ENCODE measurements at regions not wholly inside any gene's neighbourhood (a gene's known extent, or its start where the extent isn't known, plus 50 kb on each side); places are given as distances from the start of the nearest gene placed in this dataset.
"Not testable (repeated sequence)": the region's sequence is repeated elsewhere in the genome, so short reads cannot be mapped to it uniquely, and the experiment has no call there.

GRCh38 chr9:29209748-29210291 is 1636.5 kb upstream of the C9orf72 start:
- no peak for DNase-seq

DNA sequence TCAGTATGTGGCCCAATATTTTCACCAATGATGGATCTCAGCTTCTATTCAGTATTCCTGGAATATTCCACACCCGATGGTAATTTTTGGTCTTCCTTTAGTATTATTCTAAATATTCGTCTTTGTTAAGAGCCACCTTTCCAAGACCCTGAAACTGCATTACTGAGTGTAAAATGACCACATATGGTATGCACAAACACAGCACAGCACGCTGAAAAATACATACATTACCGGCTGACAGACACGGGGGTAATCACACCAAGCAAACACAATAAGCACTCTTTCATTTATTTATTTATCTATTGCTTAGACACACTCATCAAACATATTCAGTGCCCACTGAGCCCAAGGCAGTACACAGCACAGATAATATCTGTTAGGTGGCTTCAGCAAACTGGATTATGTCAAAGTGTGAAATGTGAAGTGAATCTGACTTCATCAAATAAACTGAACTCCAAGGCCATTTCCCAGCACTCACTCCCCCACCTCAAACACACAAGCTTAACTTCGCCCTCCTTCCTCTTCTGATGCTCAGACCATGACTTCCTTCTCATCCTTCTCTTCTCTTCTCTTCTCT is 1637.8 kb upstream of the C9orf72 start:
- DNase-seq: no peak

DNA sequence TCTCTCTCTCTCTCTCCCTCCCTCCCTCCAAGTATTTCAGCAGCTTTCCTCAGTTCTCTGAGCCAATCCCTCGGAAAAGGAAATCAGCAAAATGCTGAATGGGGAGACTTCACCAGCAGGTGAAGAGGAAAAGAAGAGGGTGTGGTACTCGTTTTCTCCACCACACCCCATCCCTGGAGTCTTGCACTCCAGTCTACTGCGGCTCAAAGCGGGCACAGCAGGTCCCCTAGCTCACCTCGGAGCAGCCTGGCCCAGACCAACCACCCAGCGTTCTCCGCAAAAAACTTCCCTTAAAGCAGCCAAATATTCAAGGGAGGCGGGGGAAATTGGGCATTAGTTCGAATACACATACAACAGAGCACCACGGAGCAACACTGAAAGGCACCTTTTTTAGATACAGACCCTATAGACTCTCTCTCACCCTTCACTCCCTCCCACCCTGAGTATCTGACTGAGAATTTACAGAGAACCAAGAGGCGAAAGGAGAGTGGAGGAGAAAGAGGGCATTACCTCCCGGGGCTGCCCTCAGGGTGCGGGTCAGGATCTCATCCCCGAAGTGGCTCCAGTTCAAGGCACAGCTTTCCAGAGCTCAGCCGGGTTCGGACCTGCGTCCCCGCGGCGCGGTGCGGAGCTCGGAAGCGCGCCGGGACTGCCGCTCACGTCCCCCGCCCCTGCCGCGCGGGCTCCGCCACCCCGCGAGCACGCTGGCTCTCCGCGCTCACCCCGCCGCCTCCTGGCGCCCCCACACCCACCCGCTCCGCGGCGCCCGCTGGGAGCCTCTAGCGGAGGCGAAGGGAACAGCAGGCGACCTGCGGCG is 1638.5 kb upstream of the C9orf72 start:
- no peak for DNase-seq

DNA sequence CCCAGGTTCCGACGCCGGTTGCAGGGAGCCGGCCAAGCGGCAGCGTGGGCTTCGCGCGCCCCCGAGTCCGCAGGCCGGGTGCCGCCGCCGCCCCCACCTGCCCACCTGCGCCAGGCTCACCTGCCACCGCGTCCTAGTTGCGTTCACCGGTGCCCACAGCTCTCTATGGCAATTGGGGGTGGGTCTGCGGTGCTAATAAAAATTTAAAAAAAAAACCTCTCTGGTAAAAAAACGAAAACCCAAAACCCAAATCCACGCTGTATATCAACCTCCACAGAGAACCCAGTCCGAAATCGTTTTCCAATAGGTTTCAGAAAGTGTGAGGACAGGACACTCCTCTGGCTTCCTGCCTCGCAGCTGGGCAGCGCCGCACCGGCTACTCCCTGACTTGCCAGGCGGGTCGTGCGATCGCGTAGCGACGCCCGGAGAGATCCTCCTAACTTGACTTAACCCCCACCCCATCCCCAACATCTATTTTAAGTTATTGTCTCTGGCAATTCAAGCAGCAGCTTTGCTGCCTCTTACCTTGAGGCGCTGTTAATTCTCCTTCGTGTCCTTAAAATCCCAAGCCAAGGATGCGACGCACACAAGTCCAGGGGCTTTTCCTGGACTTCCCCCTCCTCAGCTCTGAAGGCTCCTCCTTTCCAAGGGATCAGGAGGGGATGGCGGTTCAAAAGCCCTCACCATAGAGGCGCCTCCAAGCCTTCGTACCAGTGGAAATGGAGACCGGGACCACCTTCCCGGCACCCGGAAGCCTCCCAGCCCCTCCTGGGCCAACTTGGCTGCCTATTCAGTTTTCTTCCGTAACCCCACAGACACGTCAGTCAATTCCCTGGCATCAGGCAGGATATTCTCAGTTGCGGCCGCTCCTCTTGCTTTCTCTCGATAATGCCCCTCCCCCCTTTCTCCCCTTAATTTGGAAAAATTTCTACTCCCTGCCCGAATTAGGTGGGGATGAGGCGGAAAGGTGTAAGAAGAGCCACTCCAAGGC is 1639.4 kb upstream of the C9orf72 start:
- no peak for DNase-seq

DNA sequence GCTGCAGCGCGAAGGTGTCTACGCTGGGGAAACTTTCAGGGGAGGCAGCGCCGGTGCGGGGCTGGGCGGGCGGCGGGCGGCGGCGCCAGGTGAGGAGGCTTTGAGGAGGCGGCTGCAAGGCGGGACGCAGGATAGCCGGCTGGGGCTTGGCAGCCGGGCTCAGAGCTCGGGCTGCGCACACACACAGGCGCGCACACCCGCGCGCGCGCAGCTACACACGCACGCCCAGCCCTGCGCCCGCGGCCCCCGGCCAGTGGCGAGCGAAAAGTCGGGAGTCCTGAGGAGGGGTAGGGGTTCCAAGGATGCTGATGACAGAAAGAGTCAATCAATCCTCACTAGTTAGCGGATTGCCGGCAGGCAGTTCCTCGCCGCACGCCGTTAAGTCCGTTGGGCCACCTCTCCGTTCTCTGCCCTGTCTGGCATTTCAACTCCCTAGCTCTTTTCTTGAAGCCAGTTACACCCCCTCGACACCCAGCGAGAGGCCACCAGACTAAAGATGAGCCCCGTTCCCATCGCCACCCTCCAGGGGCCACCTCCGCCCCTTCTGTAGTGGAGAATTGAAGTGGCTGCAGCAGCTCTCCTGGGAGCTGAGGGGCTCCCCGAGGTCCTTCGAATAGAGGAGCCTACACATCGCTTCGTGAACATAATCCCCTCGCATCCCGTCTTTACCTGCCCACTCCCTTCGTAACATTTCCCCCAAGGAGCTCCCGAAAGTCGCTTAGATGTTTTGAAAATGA is 1640.3 kb upstream of the C9orf72 start, which contains the start of gene LINGO2:
LINGO2 (minus strand) TSS at position 185 of the 737 bp plus-strand sequence.
- DNase-seq: peak; percentile 60

DNA sequence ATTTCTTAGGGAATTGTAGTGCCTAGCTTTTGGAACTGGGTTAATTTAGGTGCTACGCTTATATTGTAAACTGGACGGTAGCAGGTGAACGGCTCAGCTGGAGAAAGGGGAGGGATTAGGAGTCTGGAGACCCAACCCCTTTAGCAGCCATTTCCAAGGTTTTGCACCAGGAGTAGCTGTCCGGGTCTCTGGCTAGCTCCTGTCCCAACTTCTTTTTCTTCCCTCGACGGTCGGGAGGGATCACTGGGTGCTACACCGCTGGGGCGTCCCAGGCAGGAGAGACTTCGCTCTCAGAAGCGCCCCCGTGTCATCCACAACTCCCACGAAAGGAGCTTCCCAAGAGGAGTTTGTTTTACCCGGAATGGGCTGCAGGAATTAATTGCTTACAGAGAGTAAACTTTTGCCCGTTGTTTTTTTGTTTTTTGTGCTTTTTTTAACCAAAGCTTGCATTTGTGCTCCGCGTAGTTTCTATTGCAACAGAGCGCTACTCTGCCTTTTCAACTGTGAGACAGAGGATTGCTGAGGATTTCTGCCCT is 1640.9 kb upstream of the C9orf72 start:
- DNase-seq: peak; percentile 60

GRCh38 chr9:29214690-29215253 is 1641.5 kb upstream of the C9orf72 start:
- no peak for DNase-seq

DNA sequence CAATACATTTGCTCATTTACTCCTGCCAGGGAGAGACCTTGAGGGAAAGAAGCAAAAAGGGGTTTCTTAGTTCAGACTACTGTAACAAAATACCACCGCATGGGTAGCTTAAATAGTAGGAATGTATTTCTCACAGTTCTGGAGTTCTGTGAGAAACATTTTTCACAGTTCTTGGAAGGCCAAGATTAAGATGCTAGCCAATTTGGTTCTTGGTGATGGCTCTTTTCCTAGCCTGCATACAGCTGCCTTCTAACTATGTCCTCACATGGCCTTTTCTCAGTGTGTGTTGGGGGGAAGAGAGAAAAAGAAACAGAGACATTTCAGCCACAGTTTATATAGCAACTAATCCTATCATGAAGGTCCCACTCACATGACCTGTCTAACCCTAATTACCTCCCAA is 1644.7 kb upstream of the C9orf72 start:
- no peak for DNase-seq

GRCh38 chr9:29220596-29221251 is 1647.4 kb upstream of the C9orf72 start:
- no peak for DNase-seq

GRCh38 chr9:29228558-29228957 is 1655.3 kb upstream of the C9orf72 start:
- DNase-seq: no peak

DNA sequence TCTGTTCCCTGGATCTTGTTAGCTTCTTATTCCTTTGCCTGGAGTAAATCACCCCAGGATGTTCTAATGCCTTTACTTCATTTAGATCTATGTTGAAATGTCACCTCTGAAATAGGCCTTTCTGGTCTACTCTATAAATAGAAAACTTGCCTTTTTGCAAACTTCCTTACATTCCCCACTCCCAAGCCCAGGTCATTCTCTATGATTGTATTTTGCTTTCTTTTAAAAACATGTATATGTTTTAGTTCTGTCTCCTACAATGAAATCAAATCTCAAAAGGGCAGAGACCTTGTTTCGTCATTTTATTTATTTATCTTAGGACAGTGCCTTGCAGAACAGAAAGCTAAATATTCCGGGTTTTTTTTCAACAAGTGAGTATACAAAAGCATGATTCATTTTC is 1657.7 kb upstream of the C9orf72 start:
- DNase-seq: no peak

DNA sequence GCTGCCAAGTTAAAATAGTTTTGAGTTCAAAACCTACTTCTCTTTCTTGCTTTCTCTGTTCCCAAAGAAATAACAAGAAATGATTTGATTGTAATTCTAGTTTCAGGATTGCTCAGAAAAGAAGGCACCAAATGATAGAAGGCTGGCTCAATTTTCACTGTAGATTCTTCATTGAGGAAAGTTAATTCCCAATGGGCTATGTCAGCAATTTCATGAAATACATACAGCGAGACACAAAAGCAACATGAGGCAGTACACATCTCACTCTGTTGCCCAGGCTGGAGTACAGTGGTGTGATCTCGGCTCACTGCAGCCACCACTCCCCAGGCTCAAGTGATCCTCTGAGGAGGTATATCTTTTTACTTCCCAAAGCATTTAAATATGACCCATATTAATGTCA is 1659.9 kb upstream of the C9orf72 start:
- no peak for DNase-seq

- DNase-seq: no peak
Measured at GRCh38 chr9:29241320-29241719, 1668.0 kb upstream of the C9orf72 start.

- no peak for DNase-seq
Measured at GRCh38 chr9:29245351-29245750, 1672.1 kb upstream of the C9orf72 start.

DNA sequence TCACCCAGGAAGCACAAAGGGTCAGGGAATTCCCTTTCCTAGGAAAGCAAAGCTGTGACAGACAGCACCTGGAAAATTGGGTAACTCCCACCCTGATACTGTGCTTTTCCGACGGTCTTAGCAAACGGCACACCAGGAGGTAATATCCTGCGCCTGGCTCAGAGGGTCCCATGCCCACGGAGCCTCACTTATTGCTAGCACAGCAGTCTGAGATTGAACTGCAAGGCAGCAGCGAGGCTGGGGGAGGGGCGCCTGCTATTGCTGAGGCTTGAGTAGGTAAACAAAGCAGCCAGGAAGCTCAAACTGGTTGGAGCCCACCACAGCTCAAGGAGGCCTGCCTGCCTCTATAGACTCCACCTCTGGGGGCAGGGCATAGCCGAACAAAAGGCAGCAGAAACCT is 1697.1 kb upstream of the C9orf72 start:
- DNase-seq: not testable (repeated sequence)

DNA sequence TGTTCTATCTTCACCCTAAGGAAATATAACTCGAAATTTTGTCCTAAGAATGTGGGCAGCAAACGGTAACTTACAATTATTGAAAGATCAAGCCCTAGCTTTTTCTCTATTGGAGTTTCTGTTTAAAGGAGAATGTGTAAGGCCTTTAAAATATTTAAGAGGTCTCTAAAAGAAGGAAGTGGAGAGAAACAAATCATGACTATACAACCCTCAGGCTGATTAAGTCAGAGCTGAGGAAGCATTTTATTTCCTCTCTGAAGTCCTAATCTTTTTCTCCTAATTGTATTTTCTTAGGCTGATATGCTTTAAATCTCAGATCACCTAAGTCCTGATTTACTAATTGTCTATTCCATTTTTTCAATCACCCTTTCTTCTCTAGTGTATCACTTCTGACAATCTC is 1708.8 kb upstream of the C9orf72 start:
- DNase-seq: no peak

- no peak for DNase-seq
Measured at GRCh38 chr9:29285818-29286217, 1712.5 kb upstream of the C9orf72 start.

GRCh38 chr9:29289365-29289764 is 1716.1 kb upstream of the C9orf72 start:
- DNase-seq: no peak

- DNase-seq: no peak
Measured at GRCh38 chr9:29290516-29290915, 1717.2 kb upstream of the C9orf72 start.

DNA sequence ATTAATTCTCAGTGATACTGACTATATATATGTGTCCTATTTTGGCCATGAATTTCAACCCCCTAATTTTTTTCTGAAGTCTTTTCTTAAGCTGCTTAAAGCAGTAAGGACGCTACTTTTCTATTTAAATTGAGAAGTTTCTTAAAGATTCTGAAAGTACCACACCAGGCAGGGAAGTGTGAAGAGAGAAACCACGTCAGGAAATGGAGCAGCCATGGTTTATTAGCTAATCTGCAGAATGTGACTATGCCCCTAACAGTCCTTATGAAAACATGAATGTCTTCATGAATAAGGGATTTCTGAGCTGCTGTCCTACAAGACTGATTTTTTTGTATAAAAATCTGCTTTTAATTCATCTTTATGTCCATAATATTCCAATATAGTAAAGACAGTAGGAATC is 1724.3 kb upstream of the C9orf72 start:
- no peak for DNase-seq

- DNase-seq: no peak
Measured at GRCh38 chr9:29311221-29311620, 1737.9 kb upstream of the C9orf72 start.
